Central memory CD4-positive, alpha-beta T cell (primary cell): ENCODE measurements at regions not wholly inside any gene's neighbourhood (a gene's known extent, or its start where the extent isn't known, plus 50 kb on each side); places are given as distances from the start of the nearest gene placed in this dataset.

Source experiments
- DNase-seq: peaks from one replicate; pipeline ENCODE4 v3.0.0; 2022

GRCh38 chr9:130755377-130756007 is 61.9 kb downstream of the EXOSC2 start:
- DNase-seq: no peak

- no peak for DNase-seq
Observed at GRCh38 chr9:130756037-130756436, 62.5 kb downstream of the EXOSC2 start.

DNA sequence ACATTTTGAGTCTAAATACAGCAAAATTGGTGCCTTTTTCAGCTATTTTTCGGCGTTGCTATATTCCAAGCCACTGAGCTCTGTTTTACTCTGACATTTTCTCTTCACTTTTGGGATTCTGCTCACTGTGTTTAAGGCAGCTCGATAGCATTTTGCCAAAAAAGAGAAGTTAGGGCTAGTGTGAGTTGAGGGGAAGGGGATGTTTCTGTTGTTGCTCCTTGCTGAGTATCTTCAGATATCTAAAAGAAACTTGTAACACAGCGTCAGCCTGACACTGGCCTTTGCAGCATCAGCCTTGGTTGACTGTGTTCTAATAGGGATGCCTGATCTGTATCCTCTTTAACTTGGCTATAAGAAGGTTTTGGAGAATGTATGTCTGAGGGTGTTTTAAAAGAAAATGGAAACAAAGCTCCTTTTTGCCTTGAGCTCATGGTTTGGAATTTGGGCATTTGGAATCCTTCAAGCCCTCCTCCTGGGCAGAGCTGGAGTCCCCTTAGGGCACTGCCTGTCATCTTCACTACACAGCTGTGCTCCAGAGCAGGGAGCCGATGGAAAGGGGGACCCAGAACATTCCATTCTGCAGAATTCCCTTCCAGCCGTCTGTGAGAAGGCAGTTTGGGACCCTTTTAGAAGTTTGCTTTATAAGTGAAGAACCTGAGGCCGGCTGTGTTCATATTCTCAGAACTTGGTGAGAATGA is 63.0 kb downstream of the EXOSC2 start:
- no peak for DNase-seq

GRCh38 chr9:130759738-130760137 is 66.2 kb downstream of the EXOSC2 start:
- no peak for DNase-seq

- DNase-seq: no peak
Observed at GRCh38 chr9:130763331-130764171, 70.0 kb downstream of the EXOSC2 start.

DNA sequence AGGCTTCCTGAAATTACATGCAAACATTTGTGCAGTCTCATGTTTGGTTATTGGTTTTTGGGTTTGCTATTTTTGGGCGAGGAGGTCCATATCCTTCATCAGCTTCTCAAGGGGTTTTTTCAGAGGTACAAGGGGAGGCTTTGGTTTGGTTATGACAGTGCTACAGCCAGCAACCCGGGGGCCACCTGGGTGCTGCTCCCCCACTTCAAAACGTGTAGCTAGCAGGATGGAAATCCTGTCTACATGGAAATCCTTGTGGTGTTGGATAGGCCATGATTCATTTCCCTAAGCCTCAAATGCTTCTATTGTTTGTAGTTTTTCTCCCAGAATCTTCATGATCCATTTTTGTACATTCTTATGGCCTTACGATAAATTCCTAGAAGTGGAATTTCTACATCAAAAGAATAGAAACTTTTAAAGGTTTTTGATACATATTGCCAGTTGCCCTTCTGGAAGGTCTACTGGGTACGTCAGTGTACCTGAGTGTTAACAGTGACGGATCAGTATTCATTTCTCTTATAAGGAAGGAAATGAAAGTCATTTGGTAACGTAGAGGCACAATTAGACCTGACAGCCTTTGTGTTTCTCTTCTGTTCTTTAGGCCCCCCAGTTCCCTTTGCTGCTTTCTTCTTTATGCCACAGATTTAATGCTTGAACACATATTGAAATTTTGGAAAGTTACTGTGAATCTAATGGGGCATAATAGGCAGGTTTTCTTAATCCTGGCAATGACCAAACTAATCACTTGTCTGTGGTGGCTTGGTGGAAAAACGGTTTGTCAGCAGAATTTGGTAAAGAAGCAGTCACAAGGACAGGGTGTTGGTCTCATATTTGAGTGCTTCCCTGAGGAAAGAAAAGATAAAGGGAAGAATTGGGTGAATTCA is 69.7 kb upstream of the ABL1 start:
- no peak for DNase-seq

- DNase-seq: no peak
Observed at GRCh38 chr9:130766021-130766926, 68.8 kb upstream of the ABL1 start.

DNA sequence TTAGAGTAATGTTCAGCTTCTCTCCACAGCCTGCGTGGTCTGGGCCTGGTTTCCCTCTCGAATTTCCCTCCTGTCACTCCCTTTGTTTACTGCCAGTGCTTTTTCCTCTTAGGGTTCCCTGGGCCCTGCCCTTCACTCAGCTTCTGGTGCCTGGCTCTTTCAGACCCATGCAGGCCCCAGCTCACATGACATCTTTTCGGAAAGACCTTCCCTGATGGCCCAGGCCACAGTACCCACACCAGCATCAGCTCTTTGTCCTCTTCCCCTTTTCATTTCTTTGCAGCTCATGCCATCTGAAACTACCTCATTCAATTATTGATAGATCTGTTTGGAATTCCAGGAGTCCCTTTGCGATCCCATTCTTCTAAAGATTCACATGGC is 68.1 kb upstream of the ABL1 start:
- no peak for DNase-seq

DNA sequence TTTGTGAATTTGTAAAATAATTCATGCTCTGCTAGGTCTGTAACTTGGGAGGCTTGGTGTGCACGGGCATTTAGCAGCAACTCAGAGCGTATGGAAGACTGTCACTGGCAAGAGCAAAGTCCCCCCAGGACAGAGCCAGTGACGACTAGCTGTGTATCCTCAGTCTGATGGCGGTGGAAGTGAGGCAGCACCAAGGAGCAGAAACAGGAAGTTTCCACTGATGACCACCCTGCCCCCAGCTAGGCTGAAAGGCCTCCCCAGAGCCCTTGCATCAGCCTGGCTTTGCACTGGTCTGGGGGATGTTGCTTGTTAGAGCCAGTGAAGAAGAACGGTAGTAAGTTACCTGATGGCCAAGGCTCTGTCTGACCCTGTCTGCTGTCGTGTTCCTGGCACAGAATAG is 66.8 kb upstream of the ABL1 start:
- no peak for DNase-seq

- no peak for DNase-seq
Observed at GRCh38 chr9:130768891-130769403, 66.1 kb upstream of the ABL1 start.

GRCh38 chr9:130770093-130770492 is 65.0 kb upstream of the ABL1 start:
- DNase-seq: no peak

GRCh38 chr9:130770679-130771442 is 64.2 kb upstream of the ABL1 start:
- peak; percentile 15 for DNase-seq

GRCh38 chr9:130772185-130772584 is 62.9 kb upstream of the ABL1 start:
- DNase-seq: no peak

DNA sequence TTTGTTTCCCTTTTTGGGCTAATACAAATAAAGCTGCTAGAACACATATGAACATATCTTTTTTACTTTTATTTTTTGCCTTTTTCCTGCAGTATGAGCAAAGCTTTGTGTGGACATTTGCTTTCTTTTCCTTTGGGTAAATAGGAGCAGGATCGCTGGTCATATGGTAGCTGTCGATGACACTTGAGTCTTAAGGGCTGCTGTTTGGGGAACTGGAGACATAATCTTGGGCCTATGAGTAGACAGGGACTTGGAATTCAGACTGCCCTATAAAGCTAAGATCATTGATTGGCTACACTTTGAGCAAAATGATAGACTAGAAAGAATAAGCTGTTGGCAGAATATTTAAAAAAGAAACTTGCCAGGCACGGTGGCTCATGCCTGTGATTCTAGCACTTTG is 60.9 kb upstream of the ABL1 start:
- no peak for DNase-seq

DNA sequence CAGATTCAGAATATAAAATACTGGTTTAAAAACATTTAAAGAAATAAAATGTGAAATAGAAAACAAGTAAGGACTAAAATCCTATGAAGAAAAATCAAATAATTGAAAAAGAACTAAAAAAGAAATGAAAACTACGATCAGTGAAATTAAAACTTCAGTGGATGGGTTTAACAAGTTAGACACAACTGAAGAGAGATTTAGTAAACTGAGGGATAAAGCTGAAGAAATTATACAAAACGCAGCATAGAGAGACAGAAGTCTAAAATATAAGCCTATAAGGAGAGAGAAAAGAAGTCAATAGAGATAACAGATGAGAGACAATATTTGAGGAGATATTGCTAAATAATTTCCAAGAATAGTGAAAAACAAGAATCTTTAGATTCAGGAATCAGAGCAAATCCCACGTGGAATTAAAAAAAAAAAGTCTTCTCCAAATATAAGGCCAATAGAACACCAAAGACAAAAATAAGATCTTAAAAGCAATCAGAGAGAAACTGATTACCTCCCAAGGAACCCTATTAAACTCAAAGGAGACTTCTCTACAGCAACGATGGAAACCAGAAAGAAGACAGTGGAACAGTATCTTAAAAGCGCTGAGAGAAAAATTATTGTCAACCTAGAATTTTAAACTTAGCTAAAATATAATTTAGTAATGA is 59.6 kb upstream of the ABL1 start:
- DNase-seq: no peak

GRCh38 chr9:130779153-130779855 is 55.8 kb upstream of the ABL1 start:
- no peak for DNase-seq

- no peak for DNase-seq
Observed at GRCh38 chr9:130780415-130780814, 54.6 kb upstream of the ABL1 start.

- no peak for DNase-seq
Observed at GRCh38 chr9:130780865-130781504, 54.1 kb upstream of the ABL1 start.

DNA sequence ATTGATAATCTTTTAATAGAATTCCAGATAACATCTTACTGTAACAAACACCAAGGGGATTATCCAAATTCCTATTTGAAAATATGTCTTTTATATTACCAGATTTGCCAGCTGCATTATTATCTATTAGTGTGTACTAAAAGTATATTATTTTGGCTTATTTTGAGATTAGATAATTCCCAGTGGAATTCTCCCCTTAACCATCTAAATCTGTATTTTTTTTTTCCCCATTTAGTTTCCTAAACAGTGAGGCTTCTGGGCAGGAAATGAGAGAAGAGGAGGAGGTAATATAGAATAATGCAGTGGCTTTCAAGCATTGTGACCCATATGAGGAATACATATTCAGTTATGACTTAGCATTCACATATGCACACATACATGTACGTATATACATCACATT is 53.5 kb upstream of the ABL1 start:
- no peak for DNase-seq
